SK-N-SH (cell line): ENCODE measurements at regions not wholly inside any gene's neighbourhood (a gene's known extent, or its start where the extent isn't known, plus 50 kb on each side); places are given as distances from the start of the nearest gene placed in this dataset.

Experiments used
- CTCF ChIP-seq: fragments of 200-600 bp; sonication (generic); IDR thresholded peaks from 2 replicates; pipeline ENCODE4 v1.6.1; 2017; ENCODE audit warnings: antibody characterized with exemption, mild to moderate bottlenecking, moderate library complexity
- EZH2phosphoT487 ChIP-seq: fragments of 200-600 bp; sonication (generic); IDR thresholded peaks from 2 replicates; pipeline ENCODE4 v1.6.1; 2017; ENCODE audit warnings: low read depth, mixed run types, mild to moderate bottlenecking, antibody characterized with exemption, moderate library complexity, borderline replicate concordance
- POLR2AphosphoS5 ChIP-seq: IDR thresholded peaks from 2 replicates; pipeline ENCODE4 v1.6.1; 2012; ENCODE audit warnings: low read depth, low read length
- YY1 ChIP-seq: IDR thresholded peaks from 2 replicates; pipeline ENCODE4 v1.4.0; 2012; ENCODE audit warnings: low read depth, mild to moderate bottlenecking

GRCh38 chr12:42923583-42923982 lies 334.0 kb upstream of the PRICKLE1 start:
- TF ChIP-seq POLR2AphosphoS5 = no peak
- no peak for TF ChIP-seq YY1
- no peak for TF ChIP-seq EZH2phosphoT487
- no peak for TF ChIP-seq CTCF
